Testis (tissue), 2 donors: ENCODE measurements at regions not wholly inside any gene's neighbourhood (a gene's known extent, or its start where the extent isn't known, plus 50 kb on each side); places are given as distances from the start of the nearest gene placed in this dataset.

Source experiments
- CTCF ChIP-seq, 3 experiments: fragments of 450-650 bp in 2 of 3; fragments of 200-600 bp in 1 of 3; sonication (generic) in 1 of 3; IDR thresholded peaks; one replicate each; pipeline ENCODE4 v1.5.1; 2016 to 2019; ENCODE audit warnings: antibody characterized with exemption in 3 of 3, mild to moderate bottlenecking in 2 of 3, moderate library complexity in 1 of 3
- POLR2A ChIP-seq: fragments of 450-650 bp; IDR thresholded peaks from one replicate; pipeline ENCODE4 v1.6.1; 2017; ENCODE audit warnings: antibody characterized with exemption, mild to moderate bottlenecking, moderate library complexity

DNA sequence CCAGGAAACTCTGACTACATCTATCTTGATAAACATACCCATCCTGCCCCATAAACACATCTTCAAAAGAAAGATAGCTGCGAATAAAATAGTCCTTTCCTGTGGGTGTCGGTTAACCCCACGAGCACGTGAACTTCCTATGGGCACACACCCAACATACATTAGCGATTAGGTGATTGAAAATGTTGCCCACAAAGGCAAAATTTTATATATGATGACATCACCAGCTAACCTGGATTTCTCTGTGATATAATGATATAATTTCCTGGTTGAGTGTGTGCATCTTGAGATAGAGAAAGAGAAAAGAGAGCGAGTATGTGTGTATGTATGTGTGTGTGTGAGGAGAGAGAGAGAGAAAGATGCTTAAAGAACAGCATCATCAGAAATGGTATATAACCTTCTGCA is 296.1 kb downstream of the PTPRC start:
- no peak for TF ChIP-seq CTCF (IDR thresholded peaks at IDR 0.05)
- TF ChIP-seq POLR2A = no peak
